Activated T-helper 1 cell treated with anti-CD3 and anti-CD28 coated beads, Interleukin-2, amount 50 U/mL, for 16 hours (primary cell): ENCODE measurements at regions not wholly inside any gene's neighbourhood (a gene's known extent, or its start where the extent isn't known, plus 50 kb on each side); places are given as distances from the start of the nearest gene placed in this dataset.
"Not testable (repeated sequence)": the region's sequence is repeated elsewhere in the genome, so short reads cannot be mapped to it uniquely, and the experiment has no call there.

Experiments
- DNase-seq, 2 donors: peaks; one replicate each; pipeline ENCODE4 v3.0.0-alpha.2; 2020; ENCODE audit warnings: low read depth in 1 of 2, low spot score in 1 of 2

GRCh38 chr1:47593598-47594285, 155.9 kb downstream of the FOXD2 start:
- no peak for DNase-seq

GRCh38 chr1:47594627-47595026, 156.8 kb downstream of the FOXD2 start:
- DNase-seq = no peak

GRCh38 chr1:47596328-47596727, 158.5 kb downstream of the FOXD2 start:
- no peak for DNase-seq

- no peak for DNase-seq
These were observed 160.5 kb downstream of the FOXD2 start for GRCh38 chr1:47598357-47598756.

GRCh38 chr1:47599777-47600176, 161.9 kb downstream of the FOXD2 start:
- DNase-seq = no peak

GRCh38 chr1:47602491-47602890, 164.6 kb downstream of the FOXD2 start:
- not testable (repeated sequence) for DNase-seq

GRCh38 chr1:47604869-47605268, 167.0 kb downstream of the FOXD2 start:
- not testable (repeated sequence) for DNase-seq

- DNase-seq = no peak
These were observed 170.5 kb downstream of the FOXD2 start for GRCh38 chr1:47608296-47608875.

GRCh38 chr1:47611992-47612391, 174.1 kb downstream of the FOXD2 start:
- DNase-seq = no peak

- no peak for DNase-seq
These were observed 175.0 kb downstream of the FOXD2 start for GRCh38 chr1:47612819-47613218.

GRCh38 chr1:47616036-47616435, 178.2 kb downstream of the FOXD2 start:
- no peak for DNase-seq

- no peak for DNase-seq
These were observed 179.1 kb downstream of the FOXD2 start for GRCh38 chr1:47616906-47617305.

GRCh38 chr1:47617381-47618221, 179.8 kb downstream of the FOXD2 start:
- DNase-seq = no peak

GRCh38 chr1:47618222-47618720, 180.4 kb downstream of the FOXD2 start:
- no peak for DNase-seq

- no peak for DNase-seq
These were observed 181.0 kb downstream of the FOXD2 start for GRCh38 chr1:47618830-47619229.

- DNase-seq = no peak
These were observed 183.6 kb downstream of the FOXD2 start for GRCh38 chr1:47621483-47621882.

- no peak for DNase-seq
These were observed 184.1 kb downstream of the FOXD2 start for GRCh38 chr1:47621977-47622376.

- no peak for DNase-seq
These were observed 185.1 kb downstream of the FOXD2 start for GRCh38 chr1:47622776-47623556.

GRCh38 chr1:47623557-47623940, 185.7 kb downstream of the FOXD2 start:
- DNase-seq = no peak

GRCh38 chr1:47624531-47624930, 186.7 kb downstream of the FOXD2 start:
- DNase-seq = no peak

GRCh38 chr1:47627016-47627415, 189.2 kb downstream of the FOXD2 start:
- DNase-seq = no peak
